Activated gamma-delta T cell treated with anti-CD3 and anti-CD28 coated beads, Interleukin-2, amount 50 U/mL, for 16 hours (primary cell): ENCODE measurements at regions not wholly inside any gene's neighbourhood (a gene's known extent, or its start where the extent isn't known, plus 50 kb on each side); places are given as distances from the start of the nearest gene placed in this dataset.

ENCODE experiments used
- DNase-seq: peaks from one replicate; pipeline ENCODE4 v3.0.0-alpha.2; 2020; ENCODE audit warnings: low read depth

- DNase-seq = no peak
These were observed 69.2 kb upstream of the MIR17HG start for GRCh38 chr13:91278291-91278690.

- DNase-seq = no peak
These were observed 68.6 kb upstream of the MIR17HG start for GRCh38 chr13:91278888-91279287.

- DNase-seq = no peak
These were observed 66.7 kb upstream of the MIR17HG start for GRCh38 chr13:91280801-91281200.

GRCh38 chr13:91284335-91284734, 63.2 kb upstream of the MIR17HG start:
- no peak for DNase-seq

GRCh38 chr13:91286317-91286716, 61.2 kb upstream of the MIR17HG start:
- DNase-seq = no peak

GRCh38 chr13:91291078-91291477, 56.4 kb upstream of the MIR17HG start:
- DNase-seq = no peak

- no peak for DNase-seq
These were observed 54.8 kb upstream of the MIR17HG start for GRCh38 chr13:91292630-91293221.

- DNase-seq = no peak
These were observed 51.6 kb upstream of the MIR17HG start for GRCh38 chr13:91295712-91296410.

- no peak for DNase-seq
These were observed 50.0 kb upstream of the MIR17HG start for GRCh38 chr13:91297503-91297902.
